Adipocyte (in vitro differentiated cells): ENCODE measurements at regions not wholly inside any gene's neighbourhood (a gene's known extent, or its start where the extent isn't known, plus 50 kb on each side); places are given as distances from the start of the nearest gene placed in this dataset.

Experiments
- DNase-seq: peaks from one replicate; pipeline ENCODE4 v3.0.0-alpha.2; 2015; ENCODE audit warnings: low read depth
- H3K27me3 ChIP-seq: replicated peaks from 2 replicates; pipeline ENCODE4 v1.7.0; 2013; ENCODE audit warnings: mild to moderate bottlenecking, low read length, moderate library complexity; ENCODE audit not compliant: control insufficient read depth, insufficient read depth
- H3K36me3 ChIP-seq: 2 replicates; pipeline ENCODE4 v1.7.0; 2013; ENCODE audit warnings: low read length, mild to moderate bottlenecking, moderate library complexity; ENCODE audit not compliant: control insufficient read depth, insufficient read depth, severe bottlenecking
- H3K4me1 ChIP-seq: 2 replicates; pipeline ENCODE4 v1.7.0; 2013; ENCODE audit warnings: mild to moderate bottlenecking, low read length, moderate library complexity; ENCODE audit not compliant: control insufficient read depth, insufficient read depth
- H3K4me3 ChIP-seq: 2 replicates; pipeline ENCODE4 v1.7.0; 2013; ENCODE audit warnings: mild to moderate bottlenecking, low read length, moderate library complexity
- H3K9ac ChIP-seq: 2 replicates; pipeline ENCODE4 v1.7.0; 2013; ENCODE audit warnings: mild to moderate bottlenecking, low read length, moderate library complexity
- H3K9me3 ChIP-seq: 2 replicates; pipeline ENCODE4 v1.7.0; 2013; ENCODE audit warnings: mild to moderate bottlenecking, low read length, moderate library complexity; ENCODE audit not compliant: control insufficient read depth

- DNase-seq, result no peak
- no peaks in the 10 kb centered on the region for H3K9me3 ChIP-seq
- no peak overlapping the region for H3K9ac ChIP-seq
- H3K36me3 ChIP-seq, result no peaks in the 10 kb centered on the region
- H3K27me3 ChIP-seq, result no peaks in the 10 kb centered on the region
- peaks cover 14% of the 10 kb centered on the region for H3K4me1 ChIP-seq
- H3K4me3 ChIP-seq, result no peak overlapping the region
These were observed 577.8 kb upstream of the SLITRK5 start for GRCh38 chr13:87093399-87093798.

GRCh38 chr13:87094646-87095045, 576.5 kb upstream of the SLITRK5 start:
- no peak for DNase-seq
- H3K27me3 ChIP-seq, result no peaks in the 10 kb centered on the region
- no peak overlapping the region for H3K4me3 ChIP-seq
- H3K4me1 ChIP-seq, result peaks cover 14% of the 10 kb centered on the region
- no peaks in the 10 kb centered on the region for H3K9me3 ChIP-seq
- H3K9ac ChIP-seq, result peak overlapping the region; percentile 26
- no peaks in the 10 kb centered on the region for H3K36me3 ChIP-seq

- Histone ChIP-seq H3K27me3 (no peaks in the 10 kb centered on the region), H3K36me3 (no peaks in the 10 kb centered on the region), H3K4me3 (no peak overlapping the region), H3K4me1 (peaks cover 2% of the 10 kb centered on the region), H3K9ac (no peak overlapping the region), H3K9me3 (no peaks in the 10 kb centered on the region)
- DNase-seq, result no peak
These were observed 570.7 kb upstream of the SLITRK5 start for GRCh38 chr13:87100431-87100830.

GRCh38 chr13:87107651-87108050, 563.5 kb upstream of the SLITRK5 start:
- DNase-seq, result no peak
- H3K27me3 ChIP-seq, result no peaks in the 10 kb centered on the region
- H3K36me3 ChIP-seq, result no peaks in the 10 kb centered on the region
- no peak overlapping the region for H3K9ac ChIP-seq
- peaks cover 3% of the 10 kb centered on the region for H3K4me1 ChIP-seq
- H3K9me3 ChIP-seq, result no peaks in the 10 kb centered on the region
- H3K4me3 ChIP-seq, result no peak overlapping the region

GRCh38 chr13:87120476-87120875, 550.7 kb upstream of the SLITRK5 start:
- no peaks in the 10 kb centered on the region for H3K9me3 ChIP-seq
- no peak for DNase-seq
- H3K36me3 ChIP-seq, result no peaks in the 10 kb centered on the region
- no peak overlapping the region for H3K9ac ChIP-seq
- no peaks in the 10 kb centered on the region for H3K27me3 ChIP-seq
- H3K4me3 ChIP-seq, result no peak overlapping the region
- peaks cover 25% of the 10 kb centered on the region for H3K4me1 ChIP-seq

- Histone ChIP-seq H3K4me3 (no peak overlapping the region), H3K9me3 (no peaks in the 10 kb centered on the region), H3K27me3 (no peaks in the 10 kb centered on the region), H3K4me1 (peaks cover 25% of the 10 kb centered on the region), H3K36me3 (no peaks in the 10 kb centered on the region), H3K9ac (no peak overlapping the region)
- DNase-seq, result no peak
These were observed 548.6 kb upstream of the SLITRK5 start for GRCh38 chr13:87122551-87122950.

- Histone ChIP-seq H3K36me3 (no peaks in the 10 kb centered on the region), H3K9me3 (no peaks in the 10 kb centered on the region), H3K9ac (peak overlapping the region; percentile 33), H3K4me3 (peak overlapping the region; percentile 29), H3K27me3 (no peaks in the 10 kb centered on the region), H3K4me1 (peaks cover 36% of the 10 kb centered on the region)
- DNase-seq, result peak; percentile 12
These were observed 547.0 kb upstream of the SLITRK5 start for GRCh38 chr13:87123987-87124784.

- peak overlapping the region; percentile 29 for H3K4me3 ChIP-seq
- no peaks in the 10 kb centered on the region for H3K27me3 ChIP-seq
- no peak for DNase-seq
- peak overlapping the region; percentile 33 for H3K9ac ChIP-seq
- H3K9me3 ChIP-seq, result no peaks in the 10 kb centered on the region
- no peaks in the 10 kb centered on the region for H3K36me3 ChIP-seq
- H3K4me1 ChIP-seq, result peaks cover 36% of the 10 kb centered on the region
These were observed 546.4 kb upstream of the SLITRK5 start for GRCh38 chr13:87124785-87125074.

GRCh38 chr13:87128036-87128435, 543.1 kb upstream of the SLITRK5 start:
- H3K36me3 ChIP-seq, result no peaks in the 10 kb centered on the region
- no peak for DNase-seq
- no peaks in the 10 kb centered on the region for H3K9me3 ChIP-seq
- H3K9ac ChIP-seq, result no peak overlapping the region
- H3K27me3 ChIP-seq, result no peaks in the 10 kb centered on the region
- H3K4me3 ChIP-seq, result no peak overlapping the region
- peaks cover 26% of the 10 kb centered on the region for H3K4me1 ChIP-seq

- no peak overlapping the region for H3K4me3 ChIP-seq
- H3K9me3 ChIP-seq, result no peaks in the 10 kb centered on the region
- no peak overlapping the region for H3K9ac ChIP-seq
- H3K4me1 ChIP-seq, result peaks cover 22% of the 10 kb centered on the region
- no peak for DNase-seq
- no peaks in the 10 kb centered on the region for H3K36me3 ChIP-seq
- no peaks in the 10 kb centered on the region for H3K27me3 ChIP-seq
These were observed 542.7 kb upstream of the SLITRK5 start for GRCh38 chr13:87128491-87128890.

- Histone ChIP-seq H3K36me3 (no peaks in the 10 kb centered on the region), H3K4me1 (peaks cover 11% of the 10 kb centered on the region), H3K9ac (no peak overlapping the region), H3K4me3 (no peak overlapping the region), H3K9me3 (no peaks in the 10 kb centered on the region), H3K27me3 (no peaks in the 10 kb centered on the region)
- no peak for DNase-seq
These were observed 541.4 kb upstream of the SLITRK5 start for GRCh38 chr13:87129602-87130300.
